Gastrocnemius medialis (tissue), 4 donors: ENCODE measurements at regions not wholly inside any gene's neighbourhood (a gene's known extent, or its start where the extent isn't known, plus 50 kb on each side); places are given as distances from the start of the nearest gene placed in this dataset.
"Not testable (repeated sequence)": the region's sequence is repeated elsewhere in the genome, so short reads cannot be mapped to it uniquely, and the experiment has no call there.

Experiments
- ATAC-seq, 2 donors: fragments of 150-250 bp; one replicate each; pipeline ENCODE4 v1.9.1; 2016
- DNase-seq, 2 donors: peaks; one replicate each; pipeline ENCODE4 v3.0.0-alpha.2; 2019
- H3K27ac ChIP-seq, 4 donors: fragments of 200-600 bp; sonication (generic); 1 replicate in 1 of 4; 2 replicates in 3 of 4; pipeline ENCODE4 v1.5.1; 2016 to 2018; ENCODE audit warnings: mild to moderate bottlenecking in 2 of 4, moderate library complexity in 1 of 4
- H3K27me3 ChIP-seq, 3 donors: fragments of 200-600 bp; sonication (generic) in 2 of 3; 1 replicate in 1 of 3; 2 replicates in 2 of 3; pipeline versions ENCODE4 v1.5.1 to v1.6.0; 2016 to 2019; ENCODE audit warnings: mild to moderate bottlenecking in 1 of 3, moderate library complexity in 1 of 3
- H3K36me3 ChIP-seq, 2 donors: fragments of 200-600 bp; sonication (generic) in 1 of 2; one replicate each; pipeline ENCODE4 v1.5.1; 2017 to 2018
- H3K4me1 ChIP-seq, 2 donors: fragments of 200-600 bp; sonication (generic) in 1 of 2; one replicate each; pipeline ENCODE4 v1.5.1; 2016 to 2017; ENCODE audit warnings: mild to moderate bottlenecking in 2 of 2
- H3K4me3 ChIP-seq, 4 donors: fragments of 200-600 bp; sonication (generic) in 3 of 4; 1 replicate in 1 of 4; 2 replicates in 3 of 4; pipeline ENCODE4 v1.5.1; 2016 to 2019; ENCODE audit warnings: mild to moderate bottlenecking in 2 of 4
- H3K9me3 ChIP-seq, 3 donors: fragments of 200-600 bp; sonication (generic) in 2 of 3; 1 replicate in 1 of 3; 2 replicates in 2 of 3; pipeline ENCODE4 v1.5.1; 2016 to 2019
- POLR2A ChIP-seq, 2 donors: fragments of 450-650 bp; IDR thresholded peaks; one replicate each; pipeline ENCODE4 v1.6.1; 2017; ENCODE audit warnings: antibody characterized with exemption in 2 of 2, mild to moderate bottlenecking in 2 of 2, moderate library complexity in 2 of 2
- in situ Hi-C, 4 donors: fragments of 200-750 bp; cut with MboI; loops; one replicate each; pipeline versions ENCODE4 v1.15.0 to v1.8.0; 2017; ENCODE audit warnings: low sequenced_read_pairs in 4 of 4
- intact Hi-C: fragments of 100-400 bp; cut with DNase I; formaldehyde crosslinking; loops from one replicate; pipeline ENCODE4 v1.15.1; 2023; ENCODE audit warnings: low total_unique reads
- TF ChIP-seq, protein P1 (sequence below), 5 experiments: fragments of 450-650 bp in 3 of 5; fragments of 200-600 bp in 2 of 5; sonication (generic) in 2 of 5; IDR thresholded peaks in 4 of 5; conservative IDR thresholded peaks in 1 of 5; 1 replicate in 4 of 5; 2 replicates in 1 of 5; pipeline ENCODE4 v1.5.1; 2016 to 2019; ENCODE audit warnings: antibody characterized with exemption in 5 of 5, mild to moderate bottlenecking in 3 of 5, moderate library complexity in 3 of 5

GRCh38 chr15:61344293-61344692 is 115.2 kb upstream of the RORA start:
- Histone ChIP-seq H3K4me3 (no peak overlapping the region), H3K27me3 (no peaks in the 10 kb centered on the region), H3K36me3 (no peaks in the 10 kb centered on the region), H3K27ac (no peak overlapping the region), H3K9me3 (peaks cover 0 to 11% (median 0%) of the 10 kb centered on the region in 3 donors), H3K4me1 (no peaks in the 10 kb centered on the region)
- DNase-seq (no peak), ATAC-seq (no peak)
- intact Hi-C loops (no loop called here), in situ Hi-C loops (no loop called here)
- no peak for TF ChIP-seq POLR2A (IDR thresholded peaks at IDR 0.05)
- TF ChIP-seq, protein P1, sequence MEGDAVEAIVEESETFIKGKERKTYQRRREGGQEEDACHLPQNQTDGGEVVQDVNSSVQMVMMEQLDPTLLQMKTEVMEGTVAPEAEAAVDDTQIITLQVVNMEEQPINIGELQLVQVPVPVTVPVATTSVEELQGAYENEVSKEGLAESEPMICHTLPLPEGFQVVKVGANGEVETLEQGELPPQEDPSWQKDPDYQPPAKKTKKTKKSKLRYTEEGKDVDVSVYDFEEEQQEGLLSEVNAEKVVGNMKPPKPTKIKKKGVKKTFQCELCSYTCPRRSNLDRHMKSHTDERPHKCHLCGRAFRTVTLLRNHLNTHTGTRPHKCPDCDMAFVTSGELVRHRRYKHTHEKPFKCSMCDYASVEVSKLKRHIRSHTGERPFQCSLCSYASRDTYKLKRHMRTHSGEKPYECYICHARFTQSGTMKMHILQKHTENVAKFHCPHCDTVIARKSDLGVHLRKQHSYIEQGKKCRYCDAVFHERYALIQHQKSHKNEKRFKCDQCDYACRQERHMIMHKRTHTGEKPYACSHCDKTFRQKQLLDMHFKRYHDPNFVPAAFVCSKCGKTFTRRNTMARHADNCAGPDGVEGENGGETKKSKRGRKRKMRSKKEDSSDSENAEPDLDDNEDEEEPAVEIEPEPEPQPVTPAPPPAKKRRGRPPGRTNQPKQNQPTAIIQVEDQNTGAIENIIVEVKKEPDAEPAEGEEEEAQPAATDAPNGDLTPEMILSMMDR (IDR thresholded peaks at IDR 0.05 in 4 of 5, conservative IDR thresholded peaks at IDR 0.05 in 1 of 5), result no peak

DNA sequence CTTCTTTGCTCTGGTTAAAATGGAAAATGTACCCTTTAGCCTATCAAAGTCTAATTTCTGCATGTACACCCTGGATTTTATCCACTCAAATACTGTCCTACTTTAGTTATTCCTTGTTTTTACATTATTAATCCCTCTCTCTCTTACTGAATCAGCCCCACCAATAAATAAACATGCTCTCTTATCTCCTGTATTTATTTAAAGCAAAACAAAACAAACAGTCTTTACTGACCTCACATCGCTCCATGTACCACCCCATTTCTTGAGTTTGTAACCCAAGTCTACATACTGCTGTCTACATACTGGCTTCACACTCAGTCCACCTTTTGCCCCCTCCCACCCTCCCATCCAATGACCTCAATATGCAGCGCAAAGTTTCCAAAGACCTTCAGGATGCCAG is 113.3 kb upstream of the RORA start:
- no peak for DNase-seq
- Histone ChIP-seq H3K27ac (no peak overlapping the region), H3K36me3 (no peaks in the 10 kb centered on the region), H3K27me3 (no peaks in the 10 kb centered on the region), H3K9me3 (peaks cover 0 to 11% (median 0%) of the 10 kb centered on the region in 3 donors), H3K4me1 (no peaks in the 10 kb centered on the region), H3K4me3 (no peak overlapping the region)
- no peak for ATAC-seq
- in situ Hi-C loops, result no loop called here
- intact Hi-C loops, result no loop called here
- TF ChIP-seq, protein P1 (IDR thresholded peaks at IDR 0.05 in 4 of 5, conservative IDR thresholded peaks at IDR 0.05 in 1 of 5), result no peak
- no peak for TF ChIP-seq POLR2A (IDR thresholded peaks at IDR 0.05)

DNA sequence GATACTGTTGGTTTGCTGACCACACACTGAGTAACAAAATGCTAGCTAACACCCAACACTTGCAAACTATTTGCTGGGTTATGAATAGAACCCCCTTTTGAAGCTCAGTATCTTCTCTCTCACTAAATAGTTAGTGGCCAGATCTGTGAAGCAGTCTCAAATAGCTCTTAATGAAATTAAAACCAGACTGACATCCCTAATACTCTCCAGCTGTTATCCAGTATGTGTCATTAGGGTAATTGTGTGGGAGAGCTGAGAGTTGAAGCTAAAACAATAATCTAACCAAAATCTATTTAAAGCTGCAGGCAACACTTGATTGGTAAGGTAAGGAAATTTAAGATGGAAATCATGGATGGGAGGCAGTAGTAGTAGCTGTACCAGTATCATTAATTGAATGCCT is 110.4 kb upstream of the RORA start:
- no peak for DNase-seq
- TF ChIP-seq POLR2A (IDR thresholded peaks at IDR 0.05), result no peak
- TF ChIP-seq, protein P1 (IDR thresholded peaks at IDR 0.05 in 4 of 5, conservative IDR thresholded peaks at IDR 0.05 in 1 of 5), result no peak
- Histone ChIP-seq H3K27me3 (no peaks in the 10 kb centered on the region), H3K27ac (no peak overlapping the region), H3K36me3 (no peaks in the 10 kb centered on the region), H3K4me1 (no peaks in the 10 kb centered on the region), H3K4me3 (no peak overlapping the region), H3K9me3 (peaks cover 0 to 7% (median 0%) of the 10 kb centered on the region in 3 donors)
- in situ Hi-C loops, result no loop called here
- intact Hi-C loops, result no loop called here
- ATAC-seq, result no peak

GRCh38 chr15:61337541-61337940 is 108.4 kb upstream of the RORA start:
- Histone ChIP-seq H3K27me3 (no peaks in the 10 kb centered on the region), H3K4me3 (no peak overlapping the region), H3K9me3 (no peaks in the 10 kb centered on the region), H3K27ac (no peak overlapping the region), H3K4me1 (no peaks in the 10 kb centered on the region), H3K36me3 (no peaks in the 10 kb centered on the region)
- no peak for TF ChIP-seq POLR2A (IDR thresholded peaks at IDR 0.05)
- TF ChIP-seq, protein P1 (IDR thresholded peaks at IDR 0.05 in 4 of 5, conservative IDR thresholded peaks at IDR 0.05 in 1 of 5), result no peak
- DNase-seq, result no peak
- ATAC-seq, result no peak
- in situ Hi-C loops, result no loop called here
- intact Hi-C loops, result no loop called here

DNA sequence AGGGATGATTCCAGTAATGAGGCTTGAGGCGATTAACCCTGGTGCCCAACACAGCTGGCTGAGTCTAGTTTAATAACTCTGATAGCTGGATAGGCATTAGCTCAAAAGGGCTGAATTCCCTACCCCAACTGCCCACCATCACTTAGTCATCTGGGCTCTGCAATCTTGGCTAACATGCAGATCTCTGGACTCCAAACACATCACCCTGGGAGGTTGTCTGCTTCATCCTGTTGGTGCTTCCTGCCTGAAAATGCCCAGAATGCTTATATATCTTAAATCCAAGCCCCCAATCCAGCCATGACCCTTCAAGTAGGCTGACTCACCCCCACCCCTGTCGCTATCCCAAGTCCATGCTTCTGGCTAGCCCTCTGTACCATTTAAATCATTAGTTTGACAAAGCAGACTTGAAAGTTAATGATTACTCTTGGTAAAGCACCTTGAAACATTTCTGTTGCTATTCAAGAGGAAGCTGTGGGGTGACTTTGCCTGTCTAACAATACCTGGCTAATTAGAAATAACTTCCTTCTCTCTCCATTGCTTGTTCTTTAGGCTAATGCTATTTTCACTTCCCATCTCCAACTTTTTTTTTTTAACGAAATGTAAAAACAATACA is 107.0 kb upstream of the RORA start:
- H3K27ac ChIP-seq, result no peak overlapping the region
- intact Hi-C loops (no loop called here), in situ Hi-C loops (no loop called here)
- H3K27me3 ChIP-seq, result no peaks in the 10 kb centered on the region
- H3K36me3 ChIP-seq, result no peaks in the 10 kb centered on the region
- H3K4me1 ChIP-seq, result no peaks in the 10 kb centered on the region
- H3K4me3 ChIP-seq, result no peak overlapping the region
- H3K9me3 ChIP-seq, result no peaks in the 10 kb centered on the region
- ATAC-seq (no peak), DNase-seq (no peak)
- TF ChIP-seq, protein P1 (IDR thresholded peaks at IDR 0.05 in 4 of 5, conservative IDR thresholded peaks at IDR 0.05 in 1 of 5), result no peak
- TF ChIP-seq POLR2A (IDR thresholded peaks at IDR 0.05), result no peak

GRCh38 chr15:61334714-61335113 is 105.6 kb upstream of the RORA start:
- H3K27me3 ChIP-seq, H3K27ac ChIP-seq, intact Hi-C loops, H3K9me3 ChIP-seq, H3K36me3 ChIP-seq, H3K4me1 ChIP-seq, DNase-seq, ATAC-seq, H3K4me3 ChIP-seq, in situ Hi-C loops: not testable (repeated sequence)
